ENCODE measurements at regions not wholly inside any gene's neighbourhood (a gene's known extent, or its start where the extent isn't known, plus 50 kb on each side); places are given as distances from the start of the nearest gene placed in this dataset.

- no peak for TF ChIP-seq CTCF (IDR thresholded peaks at IDR 0.05)
- TF ChIP-seq POLR2A (IDR thresholded peaks at IDR 0.05) = no peak
- WGBS, 4 donors = 69 to 79% (median 72%) methylated on average over 8 of the region's 8 CpGs
- Histone ChIP-seq H3K27ac (no peak overlapping the region), H3K9me3 (no peaks in the 10 kb centered on the region), H3K4me1 (peaks cover 0 to 5% (median 0%) of the 10 kb centered on the region in 12 donors), H3K4me3 (no peak overlapping the region), H3K36me3 (no peaks in the 10 kb centered on the region), H3K27me3 (peaks cover 0 to 13% (median 0%) of the 10 kb centered on the region in 9 donors)
- intact Hi-C loops (cut with DNase I) = no loop called here
- ATAC-seq = no peak
- DNase-seq = no peak
Observed at GRCh38 chr18:77632758-77633157, 383.1 kb downstream of the GALR1 start.

- ATAC-seq = no peak
- no peak for DNase-seq
- Histone ChIP-seq H3K27ac (no peak overlapping the region), H3K36me3 (no peaks in the 10 kb centered on the region), H3K9me3 (no peaks in the 10 kb centered on the region), H3K4me1 (peaks cover 0 to 5% (median 0%) of the 10 kb centered on the region in 12 donors), H3K4me3 (no peak overlapping the region), H3K27me3 (peaks cover 0 to 13% (median 0%) of the 10 kb centered on the region in 9 donors)
- intact Hi-C loops (cut with DNase I) = no loop called here
- TF ChIP-seq CTCF (IDR thresholded peaks at IDR 0.05) (no peak), POLR2A (IDR thresholded peaks at IDR 0.05) (no peak)
- WGBS, 4 donors = 54 to 67% (median 65%) methylated on average over 7 of the region's 7 CpGs
Observed at GRCh38 chr18:77634494-77634893, 384.8 kb downstream of the GALR1 start.

GRCh38 chr18:77635451-77635850 is 385.8 kb downstream of the GALR1 start:
- Histone ChIP-seq H3K27me3 (peaks cover 0 to 13% (median 0%) of the 10 kb centered on the region in 9 donors), H3K4me3 (no peak overlapping the region), H3K4me1 (peaks cover 0 to 5% (median 0%) of the 10 kb centered on the region in 12 donors), H3K27ac (peak overlapping the region in 1 of 12 donors; percentile 34), H3K36me3 (no peaks in the 10 kb centered on the region), H3K9me3 (no peaks in the 10 kb centered on the region)
- DNase-seq = peak in 3 of 5 donors; percentile 37 to 58 (median 54)
- ATAC-seq = peak; percentile 61 to 90 (median 78)
- no peak for TF ChIP-seq CTCF (IDR thresholded peaks at IDR 0.05)
- no peak for TF ChIP-seq POLR2A (IDR thresholded peaks at IDR 0.05)
- WGBS, 4 donors = 50 to 60% (median 57%) methylated on average over 9 of the region's 9 CpGs
- intact Hi-C loops (cut with DNase I) = no loop called here

GRCh38 chr18:77635858-77636257 is 386.2 kb downstream of the GALR1 start:
- Histone ChIP-seq H3K9me3 (no peaks in the 10 kb centered on the region), H3K36me3 (no peaks in the 10 kb centered on the region), H3K27ac (peak overlapping the region in 1 of 12 donors; percentile 34), H3K4me3 (no peak overlapping the region), H3K4me1 (peaks cover 0 to 5% (median 0%) of the 10 kb centered on the region in 12 donors), H3K27me3 (peaks cover 0 to 13% (median 0%) of the 10 kb centered on the region in 9 donors)
- intact Hi-C loops (cut with DNase I) = no loop called here
- DNase-seq = no peak
- TF ChIP-seq CTCF (IDR thresholded peaks at IDR 0.05) (no peak), POLR2A (IDR thresholded peaks at IDR 0.05) (no peak)
- ATAC-seq = peak in 2 of 4 donors; percentile 13 to 14
- 66 to 75% (median 71%) methylated on average over 6 of the region's 6 CpGs for WGBS, 4 donors

Measured in heart left ventricle (tissue), 16 donors.